NCI-H146 treated with DMSO at 0.1 percent for 48 hours (cell line): ENCODE measurements at regions not wholly inside any gene's neighbourhood (a gene's known extent, or its start where the extent isn't known, plus 50 kb on each side); places are given as distances from the start of the nearest gene placed in this dataset.

ENCODE experiments used
- DNase-seq: peaks from one replicate; lab custom pipeline; 2025; ENCODE audit not compliant: unreplicated experiment; lab: John Stamatoyannopoulos, UW

DNA sequence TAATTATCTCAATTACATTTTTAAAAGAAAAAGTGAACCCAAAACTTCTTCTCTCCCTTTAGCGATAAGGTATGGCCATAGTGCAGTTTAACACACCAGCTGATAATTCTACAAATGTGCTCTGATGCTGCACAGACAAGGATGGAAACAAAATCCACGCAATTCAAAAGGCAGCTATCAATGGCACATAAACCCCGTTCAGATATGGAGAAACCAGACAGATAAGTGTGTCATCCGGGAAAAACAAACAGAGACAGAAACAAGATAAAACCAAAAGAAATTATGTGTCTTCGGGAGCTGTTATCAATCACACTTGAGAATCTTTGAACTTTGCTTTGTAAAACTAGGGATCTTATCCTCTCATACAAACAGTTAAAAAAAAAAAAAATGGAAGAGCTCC is 73.6 kb downstream of the SIPA1L2 start:
- no peak for DNase-seq

DNA sequence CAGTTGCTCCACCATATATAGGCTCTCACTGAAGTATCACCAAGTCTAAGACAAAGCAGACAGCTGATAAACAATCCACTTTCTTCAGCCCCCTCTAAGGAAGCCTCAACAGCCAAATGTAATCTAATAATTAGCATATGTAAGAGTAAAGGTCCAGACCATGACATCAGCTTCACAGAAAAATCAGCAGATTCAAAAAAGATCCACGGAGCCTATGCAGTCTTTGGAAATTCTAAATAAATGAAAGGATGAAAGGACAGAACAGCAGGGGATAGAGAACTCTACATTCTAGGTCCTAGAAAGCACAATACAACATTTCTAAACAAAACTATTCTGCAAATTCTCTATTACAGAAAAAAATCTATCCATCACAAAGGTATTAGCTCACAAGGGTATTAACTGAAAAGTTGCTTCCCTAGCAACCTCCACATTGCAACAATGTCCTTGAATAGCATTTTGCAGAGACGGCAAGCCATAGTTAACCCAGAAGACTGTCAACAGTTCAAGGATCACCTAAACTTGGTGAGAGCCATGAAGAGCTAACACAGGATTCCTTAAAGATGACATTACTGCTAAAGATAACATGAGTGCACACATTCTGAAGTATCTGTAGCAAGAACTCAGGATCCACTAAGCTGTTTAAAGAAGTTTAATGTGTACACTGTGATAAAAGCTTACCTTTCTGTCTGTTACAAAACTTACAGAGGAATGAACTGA is 74.3 kb downstream of the SIPA1L2 start:
- DNase-seq: no peak

DNA sequence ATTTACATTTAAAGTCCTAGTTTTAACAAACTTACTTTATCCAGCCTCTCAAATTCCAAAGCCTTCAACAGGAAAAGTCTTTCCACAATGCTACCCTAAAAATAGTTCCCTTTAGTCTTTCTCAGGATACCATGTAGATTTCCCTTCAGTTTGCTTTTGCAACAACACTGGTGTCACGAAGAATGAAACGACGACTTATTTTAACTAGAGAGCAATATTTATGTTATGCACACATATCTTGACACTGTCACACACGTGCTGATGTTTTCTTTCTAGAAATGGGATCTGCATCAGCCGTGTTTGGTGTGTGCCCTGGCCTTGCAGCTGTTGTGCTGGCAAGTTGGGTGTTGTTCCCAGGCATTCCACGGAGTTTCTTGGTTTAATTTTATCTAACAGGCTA is 75.5 kb downstream of the SIPA1L2 start:
- no peak for DNase-seq

DNA sequence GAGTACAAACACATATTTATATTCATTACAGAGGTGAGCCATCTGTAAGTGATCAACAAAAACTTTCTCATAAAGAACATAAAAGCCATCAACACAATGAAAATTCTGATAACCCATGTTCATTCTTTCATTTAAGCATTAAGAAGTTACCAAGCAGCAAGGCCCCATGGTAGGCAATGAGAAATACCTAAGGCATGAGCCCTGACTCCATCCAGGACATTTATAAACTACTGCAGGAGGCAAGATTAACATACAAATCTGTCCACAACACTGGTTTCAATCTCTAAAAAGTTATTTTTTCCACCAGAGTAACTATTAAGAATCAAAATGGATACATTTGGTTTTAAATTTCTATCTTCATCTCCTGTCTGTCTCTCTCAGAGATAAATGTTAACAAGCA is 76.1 kb downstream of the SIPA1L2 start:
- no peak for DNase-seq

DNA sequence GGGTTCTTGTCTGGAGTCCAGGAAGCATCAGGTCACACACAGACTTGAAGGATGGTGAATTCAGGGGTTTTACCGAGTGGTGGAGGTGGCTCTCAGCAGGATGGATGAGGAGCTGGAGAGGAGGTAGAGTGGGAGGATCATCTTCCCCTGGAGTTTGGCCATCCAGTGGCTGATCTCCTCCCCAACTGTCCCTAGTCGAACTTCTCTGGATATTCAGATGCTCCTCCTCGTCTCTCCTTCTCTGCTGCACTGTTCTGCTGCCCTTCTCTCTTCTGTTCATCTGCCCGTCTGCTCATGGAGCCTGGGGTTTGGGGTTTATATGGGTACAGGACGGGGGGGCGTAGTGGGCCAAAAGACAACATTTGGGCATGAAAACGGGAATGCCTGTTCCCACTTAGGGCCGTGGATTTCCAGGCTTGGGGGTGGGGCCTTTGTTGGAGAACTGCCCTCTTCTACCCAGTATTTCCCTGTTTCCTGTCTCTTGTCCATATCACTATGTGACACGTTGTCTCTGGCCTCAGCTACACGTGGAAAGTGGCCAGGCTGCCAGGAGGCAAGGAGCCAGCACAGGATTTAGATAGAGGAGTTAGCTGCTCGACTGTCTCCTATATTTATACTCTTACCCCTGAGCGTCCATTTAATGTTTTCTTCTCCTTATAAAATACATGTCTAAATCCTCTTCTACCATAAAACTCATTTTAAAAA is 76.7 kb downstream of the SIPA1L2 start:
- DNase-seq: no peak

DNA sequence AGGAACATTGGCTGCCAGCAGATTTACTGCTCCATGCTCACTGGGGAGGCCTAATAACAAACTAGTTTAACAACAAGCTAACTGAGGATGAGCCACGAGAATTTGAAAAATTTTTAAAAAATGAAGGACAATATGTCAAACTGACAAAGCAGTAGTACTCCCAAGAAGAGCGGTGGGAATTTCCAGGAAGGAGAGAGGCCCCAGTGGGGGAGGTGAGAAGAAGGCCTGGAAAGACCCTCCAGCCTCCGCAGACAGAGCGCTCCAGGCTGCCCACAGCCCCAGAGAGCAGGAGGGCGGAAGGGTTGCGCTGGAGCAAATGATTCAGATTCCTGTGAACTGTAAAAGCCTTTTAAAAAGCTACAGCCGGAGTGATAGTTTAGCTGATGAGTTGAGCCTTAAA is 78.5 kb downstream of the SIPA1L2 start:
- DNase-seq: no peak

DNA sequence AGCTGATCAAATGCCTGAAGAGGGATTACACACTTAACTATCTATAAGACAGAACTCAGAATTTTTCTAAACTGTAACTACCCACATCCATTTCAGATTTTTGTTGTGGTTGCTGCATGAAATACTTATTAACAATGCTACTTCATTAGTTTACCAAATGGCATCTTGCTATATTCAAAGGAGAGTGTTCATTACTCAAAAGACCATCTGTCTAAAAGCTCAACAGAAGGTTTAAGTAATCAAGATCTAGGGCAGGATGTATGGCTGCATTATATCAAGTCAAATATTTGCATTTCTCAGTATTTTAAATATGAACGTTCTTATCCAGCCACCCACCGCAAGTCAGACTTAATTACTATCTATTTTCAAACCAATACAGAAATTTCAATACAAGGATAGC is 79.9 kb downstream of the SIPA1L2 start:
- DNase-seq: peak; percentile 38

DNA sequence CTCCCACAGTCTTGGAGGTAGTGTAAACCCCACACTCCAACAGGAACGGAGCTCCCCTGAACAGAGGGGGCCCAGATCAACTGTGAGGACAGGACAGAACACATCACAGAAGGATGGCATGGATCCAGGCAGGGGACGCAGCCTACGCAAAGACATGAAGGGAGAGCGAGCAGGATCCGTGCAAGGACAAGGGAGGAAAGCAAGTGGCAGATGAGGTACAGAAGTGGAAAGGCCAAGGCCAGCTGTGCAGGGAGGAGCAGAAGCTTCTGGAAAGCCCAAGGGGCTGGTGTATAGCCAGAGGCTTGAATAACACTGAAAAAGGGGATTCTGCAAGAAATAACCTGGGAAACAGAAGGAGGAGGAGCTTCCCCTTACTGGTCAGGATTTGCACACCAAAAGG is 81.2 kb downstream of the SIPA1L2 start:
- DNase-seq: no peak

DNA sequence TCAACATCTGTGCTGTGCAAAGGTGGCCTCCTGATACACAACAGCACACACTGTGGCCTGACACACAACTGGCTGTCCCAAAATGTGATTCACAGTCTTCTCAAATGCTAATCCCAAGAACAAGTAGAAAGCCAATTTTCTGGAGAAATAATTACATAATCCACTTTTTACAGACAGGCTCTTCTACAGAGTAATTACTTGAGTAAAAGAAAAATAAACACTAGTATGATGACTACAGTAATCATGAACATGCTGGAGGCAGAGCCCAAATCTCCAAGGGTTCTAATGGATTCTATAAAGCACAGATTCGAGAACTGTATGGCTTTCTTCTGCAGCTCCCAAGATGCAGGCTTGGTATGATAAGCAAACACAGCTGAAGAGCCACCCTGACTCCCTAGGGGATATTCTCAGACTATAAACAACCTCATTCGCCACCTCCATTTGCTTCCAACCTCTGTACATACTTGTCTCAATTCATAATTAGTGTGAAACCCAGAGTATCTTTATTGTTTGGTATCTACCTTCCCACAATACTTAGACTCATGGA is 81.9 kb downstream of the SIPA1L2 start:
- DNase-seq: peak; percentile 59

DNA sequence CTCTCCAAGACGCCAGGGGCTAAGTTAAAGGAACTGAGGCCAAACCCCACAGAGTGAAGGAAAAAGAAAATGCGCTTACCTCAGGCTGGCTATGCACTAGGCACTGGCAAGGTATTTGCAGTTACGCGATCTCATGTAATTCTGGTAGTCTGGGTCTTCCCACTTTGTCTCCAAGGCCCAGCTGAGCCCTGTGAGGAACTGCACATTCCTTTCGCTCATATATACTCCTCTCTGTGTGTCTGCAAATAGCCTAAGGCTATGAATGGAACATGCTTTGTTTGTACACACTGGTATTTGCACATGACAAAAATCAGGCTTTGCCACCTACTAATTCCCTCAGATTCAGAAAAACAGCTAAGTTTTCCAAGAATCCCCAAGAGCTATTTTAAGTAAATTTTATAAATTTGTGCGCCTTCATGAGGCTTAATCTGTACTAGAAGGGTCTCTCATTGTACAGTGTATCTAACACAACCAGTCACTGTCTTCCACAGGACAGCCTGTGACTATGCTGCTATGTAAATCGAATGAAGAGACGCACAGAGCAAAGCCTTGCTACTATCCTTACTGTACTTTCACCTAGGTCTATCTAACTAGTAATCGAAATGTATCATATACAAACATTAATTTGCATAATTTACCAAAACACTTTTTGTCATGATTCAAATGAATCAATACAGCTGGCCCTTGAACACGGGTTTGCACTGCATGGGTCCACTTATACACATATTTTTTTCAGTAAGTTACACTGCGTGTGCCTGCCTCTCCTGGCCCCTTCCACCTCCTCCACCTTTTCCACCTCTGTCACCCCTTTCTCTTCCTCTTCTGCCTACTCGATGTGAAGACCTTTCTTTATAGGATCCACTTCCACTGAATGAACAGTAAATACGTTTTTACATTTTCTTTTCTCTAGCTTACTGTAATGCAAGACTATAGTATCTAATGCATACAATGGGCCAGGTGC is 87.0 kb downstream of the SIPA1L2 start:
- DNase-seq: peak; percentile 72

DNA sequence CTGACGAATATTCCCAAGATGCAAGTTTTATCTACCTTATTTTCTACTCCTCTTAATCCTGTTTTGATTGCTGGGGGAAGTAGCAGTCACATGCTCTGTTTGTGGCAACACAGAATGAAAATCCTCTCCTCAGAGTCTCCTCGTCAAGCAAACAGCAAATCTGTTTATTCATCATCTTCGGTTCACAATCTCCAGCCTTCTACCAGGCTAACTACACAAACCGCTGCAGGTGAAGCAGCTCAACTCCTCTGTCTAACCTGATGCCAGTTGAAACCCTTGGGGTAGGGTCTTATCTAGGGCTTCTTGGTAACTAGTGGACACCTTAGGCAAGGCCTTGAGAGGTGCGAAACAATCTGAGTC is 91.0 kb downstream of the SIPA1L2 start:
- no peak for DNase-seq

DNA sequence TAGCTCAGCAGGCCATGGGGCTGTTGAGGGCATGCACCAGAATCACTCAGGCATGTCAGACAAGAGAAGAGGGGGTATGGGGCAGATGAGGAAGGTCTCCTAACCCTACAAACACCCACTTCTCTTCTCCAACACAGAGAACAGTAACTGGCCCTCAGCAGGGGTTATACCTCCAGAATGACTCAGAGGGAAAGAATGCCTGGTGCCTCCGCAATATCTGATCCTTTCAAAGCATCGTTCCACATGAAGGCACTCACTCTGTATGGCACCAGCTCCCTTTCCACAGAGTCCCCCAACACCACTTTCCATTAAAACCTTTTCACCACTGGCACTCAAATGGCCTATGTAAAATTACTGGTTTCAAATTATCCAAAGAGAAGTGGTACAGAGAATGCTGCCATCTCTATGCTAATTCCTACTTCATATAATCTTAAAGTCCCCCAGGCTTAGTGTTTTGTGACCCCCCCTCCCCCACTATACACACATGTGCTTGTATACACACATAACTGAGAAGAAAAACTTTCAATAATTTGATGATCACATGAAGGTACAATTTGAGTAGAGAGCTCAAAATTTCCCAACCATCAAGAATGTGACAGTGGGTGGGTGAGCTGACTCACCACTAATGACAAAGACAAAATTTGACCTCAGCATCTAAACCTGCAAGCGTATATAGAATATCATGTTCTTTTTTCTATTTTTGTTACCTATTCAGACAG is 91.5 kb downstream of the SIPA1L2 start:
- peak; percentile 62 for DNase-seq

DNA sequence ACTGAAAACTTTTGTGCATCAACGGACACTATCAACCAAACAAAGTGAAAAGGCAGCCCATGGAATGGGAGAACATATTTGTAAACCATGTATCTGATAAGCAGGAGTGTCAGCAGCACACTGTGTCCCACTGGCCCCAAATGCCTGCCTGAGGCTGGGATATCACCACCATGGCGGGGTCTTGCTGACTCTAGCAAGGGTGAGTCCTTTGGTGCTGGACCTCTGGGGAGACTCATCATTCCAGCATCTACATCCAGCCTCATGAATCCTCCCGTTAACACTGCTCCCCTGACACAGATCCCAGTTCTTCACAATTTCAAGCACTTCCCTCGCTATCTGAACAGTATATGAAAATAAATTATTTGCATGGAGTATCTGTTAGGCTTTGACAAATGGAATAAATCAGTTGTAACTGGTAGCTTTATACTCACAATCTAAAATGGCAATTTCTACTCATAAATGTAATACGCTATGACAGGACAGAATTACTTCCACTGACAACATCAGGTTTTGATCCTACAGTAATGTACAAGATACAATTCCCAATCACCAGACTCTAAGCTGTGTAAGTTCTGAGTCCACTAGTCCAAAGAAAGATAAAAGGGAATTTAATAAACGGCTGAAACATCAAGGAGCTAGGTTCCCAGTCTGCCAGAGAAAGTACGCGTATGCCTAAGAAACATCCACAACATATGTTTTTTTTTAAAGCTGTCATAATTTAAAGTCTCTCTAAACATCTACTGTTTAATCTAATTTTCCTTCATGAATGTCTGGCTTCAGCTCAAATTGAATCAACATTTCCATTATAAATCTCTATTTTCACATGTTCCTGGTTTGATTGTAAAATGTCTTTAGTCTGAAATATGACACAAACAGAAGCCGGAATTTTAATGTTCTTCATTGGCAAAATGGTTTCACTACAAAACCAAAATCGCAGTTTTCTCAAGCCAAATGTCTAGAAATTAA is 95.1 kb downstream of the SIPA1L2 start:
- no peak for DNase-seq

DNA sequence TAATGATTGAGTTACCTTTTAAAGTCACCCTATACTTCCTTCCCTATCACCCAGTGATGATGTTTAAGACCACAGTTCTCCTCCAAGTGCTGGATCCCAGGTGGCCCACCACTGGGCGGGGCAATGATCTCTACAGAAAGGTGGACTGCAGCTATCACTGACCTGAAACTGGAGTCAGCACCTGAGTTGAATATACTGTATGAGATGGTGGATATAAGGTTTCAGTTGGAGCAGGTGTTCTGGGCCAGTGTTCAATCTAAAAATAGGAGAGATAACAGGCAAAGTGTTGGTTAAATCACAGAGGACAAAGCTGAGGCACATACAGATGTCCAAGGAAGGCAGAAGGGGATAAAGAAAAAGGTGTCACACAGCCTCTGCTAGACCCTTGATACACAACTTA is 96.6 kb downstream of the SIPA1L2 start:
- DNase-seq: peak; percentile 91

DNA sequence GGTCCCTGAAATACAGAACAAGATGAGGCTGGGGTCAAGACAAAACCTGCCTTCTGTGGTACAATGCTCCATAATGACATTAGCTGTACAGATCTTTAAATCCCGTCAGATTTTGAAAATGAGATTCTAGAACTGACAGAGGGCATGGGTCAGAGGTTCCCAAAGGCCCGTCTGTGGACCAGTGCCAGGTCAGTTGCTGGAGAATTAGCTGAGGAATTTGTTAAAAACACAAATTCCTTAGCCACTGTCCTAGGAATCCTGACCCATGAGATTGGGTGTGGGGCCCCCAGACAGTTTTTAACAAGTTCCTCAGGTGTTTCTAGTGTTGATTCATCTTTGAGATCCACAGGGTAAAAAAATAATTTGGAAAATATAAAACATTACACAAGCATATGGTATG is 97.0 kb downstream of the SIPA1L2 start:
- DNase-seq: no peak

DNA sequence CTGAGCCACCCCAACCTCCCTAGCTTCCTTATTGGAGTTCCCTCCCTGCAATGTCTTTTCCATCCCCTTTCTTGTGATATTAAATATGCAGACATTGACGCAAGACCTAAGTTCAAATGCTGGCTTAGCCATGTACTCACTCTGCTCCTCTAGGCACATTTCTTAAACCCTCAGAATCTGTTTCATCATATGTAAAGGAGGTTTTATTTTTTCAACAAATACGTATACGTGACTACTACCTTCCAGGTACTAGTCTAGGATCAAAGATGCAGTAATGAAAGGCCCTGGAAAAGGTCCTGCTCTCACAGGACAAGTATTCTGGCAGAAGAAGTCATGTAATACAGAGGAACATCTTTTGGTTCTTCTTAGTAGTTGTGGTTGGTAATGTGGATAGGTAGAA is 98.6 kb downstream of the SIPA1L2 start:
- DNase-seq: no peak

DNA sequence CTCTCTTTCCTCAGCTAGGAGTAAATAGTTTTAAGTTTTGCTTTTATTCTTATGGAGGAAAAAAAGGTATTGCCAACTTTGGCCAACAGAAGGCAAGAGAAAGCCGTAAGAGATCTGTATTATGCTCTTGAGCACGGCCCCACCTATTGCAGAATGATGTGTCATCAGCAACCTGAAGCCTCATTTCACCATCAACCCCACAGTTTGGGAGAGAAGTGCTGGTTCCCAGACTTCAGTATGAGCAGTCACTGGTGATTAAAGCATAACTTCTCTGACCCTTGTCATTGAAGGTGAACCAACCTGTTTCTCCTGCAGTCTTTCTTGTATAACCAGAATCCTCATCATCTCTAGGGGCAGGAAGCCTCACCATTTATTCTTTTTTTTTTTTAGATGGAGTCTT is 100.2 kb downstream of the SIPA1L2 start:
- DNase-seq: no peak

DNA sequence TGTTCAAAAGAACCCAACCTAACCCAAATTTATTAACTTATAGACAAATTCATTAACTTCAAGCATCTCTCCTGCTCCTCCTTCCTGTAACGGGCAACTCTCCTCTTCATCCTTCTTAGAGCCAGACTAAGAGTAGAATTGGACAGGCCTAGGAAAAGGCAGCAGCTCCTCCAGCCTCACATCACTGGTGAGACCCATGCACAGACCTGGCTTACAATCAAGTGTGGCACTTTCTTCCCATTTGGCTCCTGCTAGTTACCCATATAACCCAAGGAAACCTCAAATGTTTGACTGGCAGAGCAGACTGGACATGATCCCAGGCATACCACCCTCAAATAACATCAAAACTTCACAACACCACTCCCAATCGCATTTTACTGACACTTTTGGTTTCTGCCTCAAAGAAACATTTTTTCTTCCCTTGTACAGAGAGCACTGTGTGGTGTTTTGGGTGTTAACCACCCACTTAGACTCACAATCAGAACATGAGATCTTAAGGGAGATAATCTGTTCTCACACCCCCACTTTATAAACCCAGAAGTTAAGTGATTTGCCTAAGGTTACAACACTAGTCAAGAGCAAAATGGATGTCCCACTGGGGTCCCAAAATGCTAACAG is 101.4 kb downstream of the SIPA1L2 start:
- DNase-seq: no peak

DNA sequence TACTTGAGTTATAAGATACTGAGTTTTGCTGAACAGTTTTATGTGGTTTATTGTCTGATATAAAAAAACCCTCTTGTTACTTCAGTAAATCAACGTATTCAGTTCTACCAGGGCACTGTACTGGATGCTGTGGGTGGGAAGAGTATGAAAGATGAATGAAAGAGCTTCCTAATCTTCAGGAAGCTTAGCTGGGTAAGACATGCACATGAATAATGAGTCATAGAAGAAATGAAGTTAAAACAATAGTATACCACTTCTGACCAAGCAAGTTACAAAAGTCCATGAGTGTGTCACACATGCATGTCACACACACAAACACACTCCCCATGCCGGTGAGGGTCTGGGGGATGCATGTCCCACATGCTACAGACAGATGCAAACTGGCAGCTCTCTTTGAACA is 105.9 kb downstream of the SIPA1L2 start:
- DNase-seq: no peak
